ENCODE measurements at regions not wholly inside any gene's neighbourhood (a gene's known extent, or its start where the extent isn't known, plus 50 kb on each side); places are given as distances from the start of the nearest gene placed in this dataset.

- H3K27ac ChIP-seq = no peak overlapping the region
- no peak overlapping the region for H3K4me3 ChIP-seq
Observed at GRCh38 chr20:60869625-60870024, 382.4 kb upstream of the CDH4 start.

DNA sequence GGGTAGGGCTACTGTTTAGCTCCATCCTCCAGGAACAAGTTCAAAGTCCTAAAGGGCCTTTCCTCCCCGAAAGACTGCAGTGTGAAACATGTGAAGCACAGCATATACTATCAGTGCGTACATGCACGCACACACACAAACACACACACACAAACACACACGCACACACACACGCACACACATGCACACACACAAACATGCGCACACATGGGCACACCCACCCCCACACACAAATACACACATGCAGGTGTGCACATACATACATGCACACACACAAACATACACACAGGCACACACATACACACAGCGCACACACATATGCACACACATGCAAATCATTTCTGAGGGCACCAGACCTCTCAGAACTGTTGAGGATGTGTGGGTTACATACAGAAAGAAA lies 382.0 kb upstream of the CDH4 start:
- Histone ChIP-seq H3K4me3 (no peak overlapping the region), H3K27ac (no peak overlapping the region)

- no peak overlapping the region for H3K4me3 ChIP-seq
Observed at GRCh38 chr20:60872224-60872623, 379.8 kb upstream of the CDH4 start.

DNA sequence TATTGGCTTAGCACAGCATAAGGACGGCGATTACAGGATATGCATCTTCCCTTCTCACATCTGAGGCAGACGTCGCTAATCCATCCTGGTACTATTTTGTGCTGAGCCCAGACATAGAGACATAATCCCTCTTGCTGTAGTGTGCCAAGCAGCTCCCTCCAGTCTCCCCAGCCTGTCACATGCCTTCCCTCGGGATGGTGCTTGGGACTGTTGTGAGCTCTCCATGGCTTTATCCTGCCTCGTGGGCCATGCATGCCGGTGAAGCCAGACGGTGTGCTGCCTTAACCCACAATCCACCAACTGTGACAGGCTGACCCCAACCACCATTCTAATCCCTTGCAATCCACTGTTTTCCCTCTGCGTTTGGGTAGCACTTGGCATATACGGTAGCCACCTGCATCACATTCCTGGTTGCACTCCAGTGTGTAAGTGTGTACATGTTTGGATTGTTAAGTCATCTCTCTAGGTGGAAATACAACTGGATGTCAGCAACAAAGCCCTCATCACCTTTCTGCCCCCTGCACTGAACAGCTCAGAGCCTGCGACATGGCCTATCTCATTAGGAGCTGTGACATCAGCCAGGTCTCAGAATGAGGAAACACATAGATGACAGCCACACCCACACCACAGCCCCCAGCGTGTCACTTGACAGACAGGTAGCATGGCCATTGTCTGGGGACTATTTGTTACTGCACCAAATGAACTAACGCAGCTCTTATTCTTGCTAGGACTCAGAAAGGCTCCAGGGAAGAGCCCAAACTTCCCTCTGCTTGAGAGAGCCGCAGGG lies 374.8 kb upstream of the CDH4 start:
- H3K4me3 ChIP-seq = no peak overlapping the region

More at GRCh38 chr20:60872224-60872623, 379.8 kb upstream of the CDH4 start:
- H3K27ac ChIP-seq = no peak overlapping the region

GRCh38 chr20:60882836-60883235 lies 369.2 kb upstream of the CDH4 start:
- no peak overlapping the region for H3K27ac ChIP-seq
- H3K4me3 ChIP-seq = no peak overlapping the region

More for the DNA sequence above, 374.8 kb upstream of the CDH4 start:
- no peak overlapping the region for H3K27ac ChIP-seq

GRCh38 chr20:60883496-60883895 lies 368.6 kb upstream of the CDH4 start:
- H3K4me3 ChIP-seq = no peak overlapping the region
- H3K27ac ChIP-seq = no peak overlapping the region

DNA sequence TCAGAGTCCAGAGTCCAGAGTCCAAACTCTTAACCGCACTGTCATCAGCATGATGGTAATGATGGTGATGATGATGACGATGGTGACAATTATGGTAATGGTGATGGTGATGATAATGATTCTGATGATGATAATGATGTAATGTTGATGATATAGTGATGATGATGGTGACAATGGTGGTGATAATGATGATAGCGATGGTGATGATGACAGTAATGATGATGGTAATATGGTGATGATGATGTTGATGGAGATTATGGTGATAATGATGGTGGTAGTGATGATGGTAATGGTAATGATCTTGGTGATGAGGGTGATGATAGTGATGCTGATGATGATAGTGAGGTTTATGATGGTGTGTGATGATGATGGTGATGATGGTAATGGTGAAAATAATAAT lies 367.8 kb upstream of the CDH4 start:
- Histone ChIP-seq H3K27ac (no peak overlapping the region), H3K4me3 (no peak overlapping the region)

DNA sequence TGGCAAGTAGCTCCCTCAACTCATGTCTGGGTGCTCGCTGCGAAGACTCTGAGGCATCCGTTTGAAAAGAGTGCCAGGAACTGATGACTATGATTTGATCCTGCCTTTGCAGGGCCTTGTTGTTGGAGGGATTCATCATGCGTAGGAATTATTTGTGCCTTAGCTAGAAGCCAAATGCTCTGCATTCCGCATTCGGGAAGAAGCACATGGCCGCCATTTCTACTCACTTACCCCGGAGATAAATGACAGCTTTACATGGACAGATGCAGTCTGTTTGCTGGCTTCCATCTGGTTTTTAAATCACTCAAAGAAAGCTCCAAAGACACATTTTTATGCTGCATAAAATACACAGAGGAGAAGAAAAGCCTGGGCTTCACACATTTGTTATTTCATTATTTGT lies 363.3 kb upstream of the CDH4 start:
- no peak overlapping the region for H3K27ac ChIP-seq
- no peak overlapping the region for H3K4me3 ChIP-seq

DNA sequence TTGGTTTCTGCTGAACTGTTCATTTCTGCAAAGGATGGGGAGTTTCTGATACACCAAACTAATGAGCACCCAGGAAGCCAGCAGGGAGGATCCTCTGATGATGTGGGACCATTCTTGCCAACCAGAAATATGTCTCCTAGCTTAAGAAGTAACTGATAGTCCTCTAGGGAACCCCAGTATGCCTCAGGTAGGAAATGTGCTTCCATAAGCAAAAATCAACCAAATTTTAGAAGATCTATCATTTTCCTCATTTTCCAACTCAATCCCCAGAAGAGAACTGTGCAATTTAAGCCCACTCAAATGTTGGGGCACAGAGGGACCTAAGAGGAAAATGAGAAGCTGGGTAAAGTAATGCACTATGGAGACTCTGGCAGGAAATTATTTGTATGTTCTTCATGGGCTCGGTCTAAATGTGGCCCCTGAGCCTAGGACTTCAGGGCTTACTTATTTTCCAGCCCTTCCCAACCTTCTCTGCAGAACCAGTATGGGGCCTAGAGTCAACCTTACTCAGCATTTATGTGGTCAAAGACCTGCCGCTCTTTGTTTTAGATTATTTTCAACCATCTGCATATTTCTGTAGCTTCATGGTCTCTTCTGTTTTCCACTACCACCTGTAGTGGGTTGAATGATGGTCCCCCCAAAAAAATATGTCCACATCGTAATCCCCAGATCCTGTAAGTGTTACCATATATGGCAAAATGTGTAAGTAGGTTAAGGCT lies 359.8 kb upstream of the CDH4 start:
- Histone ChIP-seq H3K4me3 (no peak overlapping the region), H3K27ac (no peak overlapping the region)

GRCh38 chr20:60894091-60894490 lies 358.0 kb upstream of the CDH4 start:
- Histone ChIP-seq H3K4me3 (no peak overlapping the region), H3K27ac (no peak overlapping the region)

GRCh38 chr20:60895363-60896079 lies 356.5 kb upstream of the CDH4 start:
- no peak overlapping the region for H3K27ac ChIP-seq
- no peak overlapping the region for H3K4me3 ChIP-seq

DNA sequence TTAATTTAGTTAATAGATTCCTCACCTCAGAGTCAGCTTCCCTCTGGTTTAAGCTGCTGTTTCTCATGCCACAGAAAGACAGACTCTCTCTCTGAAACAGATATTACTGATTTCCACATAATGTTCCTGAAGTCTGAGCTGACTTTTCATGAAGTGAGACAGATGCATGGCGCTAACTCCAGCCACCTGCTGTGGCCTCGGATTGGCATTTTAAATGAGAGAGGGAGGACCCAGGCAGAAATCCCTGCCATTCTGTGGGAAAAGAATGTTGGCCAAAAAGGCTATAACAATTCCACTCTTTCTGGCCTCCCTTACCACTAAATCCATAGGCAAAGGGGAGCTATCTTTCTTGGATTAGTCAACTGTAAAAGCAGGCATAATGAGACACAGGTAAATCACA lies 354.1 kb upstream of the CDH4 start:
- no peak overlapping the region for H3K4me3 ChIP-seq
- H3K27ac ChIP-seq = no peak overlapping the region

DNA sequence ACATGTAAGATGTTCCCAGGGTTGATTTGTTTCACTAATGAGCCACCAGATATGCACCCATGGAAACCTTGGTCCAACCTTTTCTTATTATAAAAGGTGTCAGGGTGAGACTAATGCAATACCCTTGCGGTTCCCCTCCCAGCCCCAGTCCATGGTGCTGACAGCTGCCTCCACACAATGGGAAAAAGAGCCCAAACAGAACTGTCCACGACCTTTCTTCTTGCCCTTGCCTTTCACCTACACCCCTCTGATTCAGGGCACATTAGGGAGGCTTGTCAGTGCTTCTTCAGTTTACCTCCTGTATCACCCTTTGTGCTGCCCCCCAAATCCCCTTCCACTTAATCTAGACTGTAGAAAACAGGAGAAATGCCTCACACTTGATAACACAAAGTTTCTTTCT lies 352.7 kb upstream of the CDH4 start:
- Histone ChIP-seq H3K4me3 (no peak overlapping the region), H3K27ac (no peak overlapping the region)

- Histone ChIP-seq H3K27ac (no peak overlapping the region), H3K4me3 (no peak overlapping the region)
Observed at GRCh38 chr20:60900618-60901017, 351.4 kb upstream of the CDH4 start.

GRCh38 chr20:60901831-60902230 lies 350.2 kb upstream of the CDH4 start:
- H3K27ac ChIP-seq = no peak overlapping the region
- H3K4me3 ChIP-seq = no peak overlapping the region

DNA sequence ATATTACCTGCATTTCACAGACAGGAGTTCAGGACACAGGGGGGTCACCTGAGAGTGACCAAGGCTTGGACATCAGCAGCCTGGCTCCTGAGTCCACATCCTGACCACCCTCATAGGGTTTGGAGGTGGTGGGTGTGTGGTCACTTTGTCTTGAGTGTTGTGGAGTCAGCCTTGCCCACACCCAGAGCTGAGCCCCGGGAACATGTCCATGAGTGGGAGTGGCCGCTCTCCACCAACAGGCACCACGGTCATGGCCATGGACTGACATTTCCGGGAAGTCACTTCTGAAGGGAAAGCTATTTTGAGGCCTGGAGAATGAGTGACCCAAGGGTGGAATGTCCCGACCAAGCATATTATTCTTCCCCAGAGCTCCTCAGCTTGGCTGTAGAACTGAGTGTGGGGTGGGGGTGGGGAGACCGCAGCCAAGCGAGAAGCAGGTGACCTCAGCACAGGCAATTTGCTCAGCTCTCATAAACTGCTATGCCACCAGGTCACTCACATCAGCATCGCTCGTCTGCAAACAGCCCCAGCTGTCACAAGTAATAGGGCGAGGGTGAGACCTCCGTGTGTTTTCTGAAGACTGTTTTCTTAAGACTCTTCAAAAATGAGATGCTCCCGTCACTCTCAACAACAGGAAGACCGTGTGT lies 348.6 kb upstream of the CDH4 start:
- no peak overlapping the region for H3K27ac ChIP-seq

GRCh38 chr20:60904730-60905129 lies 347.3 kb upstream of the CDH4 start:
- Histone ChIP-seq H3K4me3 (no peak overlapping the region), H3K27ac (no peak overlapping the region)

More for the DNA sequence above, 348.6 kb upstream of the CDH4 start:
- H3K4me3 ChIP-seq = no peak overlapping the region

- H3K27ac ChIP-seq = no peak overlapping the region
- no peak overlapping the region for H3K4me3 ChIP-seq
Observed at GRCh38 chr20:60905919-60906318, 346.1 kb upstream of the CDH4 start.

- H3K27ac ChIP-seq = no peak overlapping the region
Observed at GRCh38 chr20:60906555-60906954, 345.5 kb upstream of the CDH4 start.

DNA sequence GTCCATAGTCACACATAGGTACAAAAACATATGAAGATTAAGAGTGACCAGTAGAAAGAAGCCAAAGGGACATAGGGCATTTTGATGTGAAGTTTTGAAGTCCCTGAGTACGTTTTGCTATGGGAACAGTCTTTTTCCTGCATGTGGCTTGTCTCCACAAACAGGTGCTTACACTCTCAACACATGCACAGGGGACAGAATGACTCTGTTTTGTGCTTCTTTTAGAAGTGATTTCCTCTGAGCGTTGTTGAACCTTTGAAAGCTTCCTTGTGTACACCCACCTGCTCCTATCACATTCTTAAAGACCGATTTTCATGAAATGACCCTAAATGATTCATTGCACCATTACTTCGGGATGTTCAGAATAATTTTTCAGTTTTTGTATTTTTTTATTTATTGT lies 338.8 kb upstream of the CDH4 start:
- H3K27ac ChIP-seq = no peak overlapping the region
- no peak overlapping the region for H3K4me3 ChIP-seq

More at GRCh38 chr20:60906555-60906954, 345.5 kb upstream of the CDH4 start:
- no peak overlapping the region for H3K4me3 ChIP-seq
